Retinal pigment epithelial cell (primary cell): ENCODE measurements at regions not wholly inside any gene's neighbourhood (a gene's known extent, or its start where the extent isn't known, plus 50 kb on each side); places are given as distances from the start of the nearest gene placed in this dataset.

Experiments used
- DNase-seq: peaks from one replicate; pipeline ENCODE4 v3.0.0-alpha.2; 2010; ENCODE audit warnings: low read depth
- H3K4me3 ChIP-seq: 2 replicates; pipeline ENCODE4 v1.5.1; 2011; ENCODE audit warnings: mild to moderate bottlenecking, low read length, control low read depth, moderate library complexity
- TF ChIP-seq, protein P1 (sequence below): conservative IDR thresholded peaks from 2 replicates; pipeline ENCODE4 v1.5.1; 2011; ENCODE audit warnings: low read depth, low read length, control low read depth, inconsistent platforms

DNA sequence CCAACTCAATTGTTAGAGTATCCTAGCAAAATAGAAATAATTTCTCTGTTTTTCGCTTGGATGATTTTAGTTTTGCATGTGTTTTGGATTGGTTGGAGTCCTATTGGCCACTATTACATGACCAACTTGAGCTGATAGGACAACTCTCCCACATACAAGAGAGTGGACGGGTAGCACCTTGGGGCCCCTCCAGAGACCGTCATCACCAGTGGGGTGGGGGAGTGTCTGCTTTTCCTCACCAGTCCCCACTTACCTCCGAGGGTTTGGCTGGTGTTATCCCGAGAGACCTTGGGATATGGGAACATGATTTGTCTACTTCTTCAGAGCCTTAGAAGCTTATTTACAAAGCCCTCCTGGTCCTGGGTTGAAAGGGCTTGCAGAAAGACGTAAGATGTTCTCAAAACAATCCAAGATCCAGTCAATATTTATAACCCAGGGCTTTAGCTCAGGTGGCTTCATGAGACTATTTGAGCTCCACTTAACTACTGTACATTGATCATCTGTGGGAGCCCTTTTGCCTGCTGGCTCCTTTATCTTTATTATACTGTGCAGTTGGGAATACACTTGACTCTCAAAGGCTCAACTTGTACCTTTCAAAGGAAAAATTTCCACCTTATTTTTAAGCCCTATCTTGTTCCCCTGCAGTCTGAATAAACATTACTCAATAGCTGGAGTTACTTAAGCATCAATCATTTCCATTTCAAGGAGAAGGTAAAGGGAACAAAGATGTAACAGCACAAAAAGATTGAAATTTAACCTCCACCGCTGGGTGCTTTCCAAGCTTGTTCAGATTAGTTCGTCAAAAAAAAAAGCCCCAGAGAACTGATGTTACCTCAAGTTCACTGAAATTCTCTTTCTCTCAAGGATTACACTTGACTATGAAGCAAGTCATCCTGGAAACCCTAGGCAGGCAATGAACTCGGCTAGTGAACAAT is 119.7 kb downstream of the WDR11 start:
- TF ChIP-seq, protein P1, sequence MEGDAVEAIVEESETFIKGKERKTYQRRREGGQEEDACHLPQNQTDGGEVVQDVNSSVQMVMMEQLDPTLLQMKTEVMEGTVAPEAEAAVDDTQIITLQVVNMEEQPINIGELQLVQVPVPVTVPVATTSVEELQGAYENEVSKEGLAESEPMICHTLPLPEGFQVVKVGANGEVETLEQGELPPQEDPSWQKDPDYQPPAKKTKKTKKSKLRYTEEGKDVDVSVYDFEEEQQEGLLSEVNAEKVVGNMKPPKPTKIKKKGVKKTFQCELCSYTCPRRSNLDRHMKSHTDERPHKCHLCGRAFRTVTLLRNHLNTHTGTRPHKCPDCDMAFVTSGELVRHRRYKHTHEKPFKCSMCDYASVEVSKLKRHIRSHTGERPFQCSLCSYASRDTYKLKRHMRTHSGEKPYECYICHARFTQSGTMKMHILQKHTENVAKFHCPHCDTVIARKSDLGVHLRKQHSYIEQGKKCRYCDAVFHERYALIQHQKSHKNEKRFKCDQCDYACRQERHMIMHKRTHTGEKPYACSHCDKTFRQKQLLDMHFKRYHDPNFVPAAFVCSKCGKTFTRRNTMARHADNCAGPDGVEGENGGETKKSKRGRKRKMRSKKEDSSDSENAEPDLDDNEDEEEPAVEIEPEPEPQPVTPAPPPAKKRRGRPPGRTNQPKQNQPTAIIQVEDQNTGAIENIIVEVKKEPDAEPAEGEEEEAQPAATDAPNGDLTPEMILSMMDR: no peak
- DNase-seq: no peak

DNA sequence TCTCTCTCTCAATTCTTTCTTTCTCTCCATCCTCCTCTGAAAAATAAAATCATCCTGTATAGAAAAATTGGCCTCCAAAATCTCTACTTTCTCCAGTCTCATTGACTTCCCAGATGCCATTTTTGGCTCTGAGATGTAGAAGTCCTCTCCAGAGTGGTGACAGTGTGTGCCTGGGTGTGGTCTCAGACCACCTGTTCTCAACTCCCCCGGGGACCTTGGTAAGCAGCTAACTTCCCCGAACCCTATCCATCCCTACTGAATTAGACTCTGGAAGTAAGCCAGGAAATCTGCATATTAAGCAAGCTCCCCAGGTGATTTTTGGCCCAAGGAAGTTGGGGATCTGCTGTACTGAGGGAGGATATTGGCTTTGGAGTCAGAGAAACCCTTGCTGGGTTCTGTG is 120.5 kb downstream of the WDR11 start:
- TF ChIP-seq, protein P1: no peak
- DNase-seq: no peak

More for the DNA sequence above, 119.7 kb downstream of the WDR11 start:
- H3K4me3 ChIP-seq: no peak overlapping the region

DNA sequence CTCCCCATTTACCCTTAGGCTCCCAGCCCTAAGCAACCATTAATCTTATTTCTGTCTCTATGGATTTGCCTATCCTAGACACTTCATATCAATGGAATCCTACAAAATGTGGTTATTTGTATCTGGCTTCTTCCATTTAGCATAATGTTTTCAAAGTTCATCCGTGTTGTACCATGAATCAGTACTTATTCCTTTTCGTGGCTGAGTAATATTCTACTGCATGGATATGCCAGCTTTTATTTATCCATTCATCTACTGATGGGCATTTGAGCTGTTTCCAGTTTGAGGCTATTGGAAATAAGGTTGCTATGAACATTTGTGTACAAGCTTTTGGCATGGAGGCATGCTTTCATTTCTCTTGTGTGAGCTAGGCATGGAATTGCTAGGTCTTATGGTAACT is 121.1 kb downstream of the WDR11 start:
- DNase-seq: no peak
- H3K4me3 ChIP-seq: no peak overlapping the region
- TF ChIP-seq, protein P1: no peak

More for the DNA sequence above, 120.5 kb downstream of the WDR11 start:
- no peak overlapping the region for H3K4me3 ChIP-seq

DNA sequence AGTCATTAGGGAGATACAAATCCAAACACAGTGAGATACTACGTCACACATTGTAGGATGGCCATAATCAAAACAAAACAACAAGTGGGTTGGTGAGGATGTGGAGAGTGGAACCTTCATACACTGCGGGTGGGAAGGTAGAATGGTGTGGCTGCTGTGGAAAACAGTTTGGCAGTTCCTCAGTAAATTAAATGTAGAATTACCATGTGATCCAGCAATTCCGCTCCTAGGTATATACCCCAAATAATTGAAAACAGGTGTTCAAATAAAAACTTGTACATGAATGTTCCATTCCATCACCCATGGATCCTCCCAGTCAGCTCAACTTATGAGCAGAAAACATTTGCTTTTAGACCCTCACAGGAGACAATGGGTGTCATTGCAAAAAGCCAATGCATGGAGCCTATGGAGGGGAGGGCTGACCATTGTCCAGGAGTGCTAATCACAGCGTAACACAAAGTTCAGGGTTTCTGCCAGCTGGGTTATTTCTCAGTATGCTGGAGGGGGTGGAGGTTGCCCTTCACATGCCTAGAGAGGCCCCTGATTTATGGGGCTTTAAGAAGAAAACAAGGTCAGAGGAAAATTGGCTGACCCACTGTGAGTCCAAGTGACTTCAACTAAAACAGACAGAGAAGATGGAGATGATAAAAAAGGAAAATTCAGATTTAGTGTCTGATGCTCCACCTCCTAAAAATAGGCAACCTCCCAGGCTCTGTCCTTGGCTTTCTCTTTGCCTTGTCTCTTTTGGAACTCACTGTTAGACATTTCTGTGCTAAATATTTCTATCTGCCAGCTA is 124.1 kb downstream of the WDR11 start:
- DNase-seq: no peak
- no peak overlapping the region for H3K4me3 ChIP-seq
- TF ChIP-seq, protein P1: no peak

DNA sequence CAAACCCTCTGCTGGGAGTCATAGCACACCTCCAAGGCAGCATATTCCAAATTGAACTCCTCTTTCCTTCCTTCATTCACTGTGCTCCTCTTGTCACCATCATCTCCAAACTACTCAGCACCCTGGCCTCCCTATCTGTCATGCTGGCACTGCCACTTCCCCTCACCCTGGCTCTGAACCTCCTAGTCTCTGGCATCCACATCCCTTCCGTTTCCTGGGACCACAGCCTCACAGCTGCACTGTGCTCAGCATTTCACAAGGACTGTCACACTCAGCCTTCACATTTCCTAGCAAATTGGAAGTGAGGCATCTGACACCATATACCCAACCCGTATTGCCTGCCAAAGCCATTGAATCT is 124.7 kb downstream of the WDR11 start:
- no peak for DNase-seq
- TF ChIP-seq, protein P1: no peak

DNA sequence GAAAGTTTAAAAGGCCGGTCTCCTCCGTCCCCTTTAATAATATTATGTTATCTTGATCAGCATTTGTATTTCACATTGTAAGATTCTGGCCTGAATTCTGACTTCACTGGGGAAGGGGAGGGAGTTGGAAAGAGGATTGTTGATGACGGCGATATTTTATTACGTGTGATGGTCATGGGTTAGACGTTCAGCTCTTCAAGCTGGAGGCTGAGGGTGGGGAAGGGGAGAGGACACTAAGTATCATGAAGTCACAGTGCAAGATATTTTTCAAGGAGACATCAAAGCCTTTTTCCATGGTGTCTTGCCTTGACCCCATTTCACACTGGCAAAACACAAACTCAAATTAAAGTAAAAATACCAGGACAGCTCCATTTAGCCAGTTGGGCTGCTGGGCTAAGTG is 126.7 kb downstream of the WDR11 start:
- no peak overlapping the region for H3K4me3 ChIP-seq
- DNase-seq: no peak
- TF ChIP-seq, protein P1: no peak

More for the DNA sequence above, 124.7 kb downstream of the WDR11 start:
- no peak overlapping the region for H3K4me3 ChIP-seq
